CD14-positive monocyte (primary cell): ENCODE measurements at regions not wholly inside any gene's neighbourhood (a gene's known extent, or its start where the extent isn't known, plus 50 kb on each side); places are given as distances from the start of the nearest gene placed in this dataset.

ENCODE experiments used
- DNase-seq, 3 donors: peaks; one replicate each; pipeline ENCODE4 v3.0.0-alpha.2; 2011 to 2022
- H2AFZ ChIP-seq: 2 replicates; pipeline ENCODE4 v1.6.0; 2012; ENCODE audit warnings: mild to moderate bottlenecking, low read depth, low read length, inconsistent platforms; ENCODE audit not compliant: insufficient read depth, poor library complexity, severe bottlenecking
- H3K27ac ChIP-seq, 2 donors: 1 replicate in 1 of 2; 2 replicates in 1 of 2; pipeline ENCODE4 v1.5.1; 2012 to 2013; ENCODE audit warnings: low read length in 2 of 2, control low read depth in 1 of 2, inconsistent platforms in 1 of 2, low read depth in 1 of 2, mild to moderate bottlenecking in 1 of 2
- H3K27me3 ChIP-seq, 2 donors: one replicate each; pipeline versions ENCODE4 v1.6.0 to v1.6.1; 2011 to 2013; ENCODE audit warnings: low read length in 2 of 2; ENCODE audit not compliant: control insufficient read depth in 2 of 2, insufficient read depth in 2 of 2
- H3K36me3 ChIP-seq, 2 donors: replicated peaks in 1 of 2; 1 replicate in 1 of 2; 2 replicates in 1 of 2; pipeline versions ENCODE4 v1.5.1 to v1.6.1; 2012 to 2013; ENCODE audit warnings: low read length in 2 of 2, control low read depth in 1 of 2, inconsistent platforms in 1 of 2, mild to moderate bottlenecking in 1 of 2; ENCODE audit not compliant: insufficient read depth in 2 of 2, control insufficient read depth in 1 of 2
- H3K4me1 ChIP-seq, 2 donors: 1 replicate in 1 of 2; 2 replicates in 1 of 2; pipeline versions ENCODE4 v1.5.1 to v1.6.1; 2012 to 2013; ENCODE audit warnings: low read length in 2 of 2, control low read depth in 1 of 2, inconsistent platforms in 1 of 2, mild to moderate bottlenecking in 1 of 2, moderate library complexity in 1 of 2; ENCODE audit not compliant: insufficient read depth in 2 of 2, control insufficient read depth in 1 of 2
- H3K4me2 ChIP-seq: replicated peaks from 2 replicates; pipeline ENCODE3; 2012; ENCODE audit warnings: low read length, moderate library complexity, mild to moderate bottlenecking; ENCODE audit not compliant: poor library complexity, severe bottlenecking; ENCODE audit errors: extremely low read depth
- H3K4me3 ChIP-seq, 3 experiments: fragments of 200-600 bp in 1 of 3; sonication (generic) in 1 of 3; replicated peaks in 1 of 3; 1 replicate in 2 of 3; 2 replicates in 1 of 3; pipeline ENCODE4 v1.5.1; 2011 to 2013; ENCODE audit warnings: low read length in 3 of 3, mild to moderate bottlenecking in 3 of 3, control low read depth in 2 of 3, low read depth in 2 of 3, inconsistent platforms in 1 of 3, moderate library complexity in 1 of 3
- H3K79me2 ChIP-seq: 2 replicates; pipeline ENCODE4 v1.6.0; 2012; ENCODE audit warnings: mild to moderate bottlenecking, control low read depth, inconsistent platforms, low read length, moderate library complexity; ENCODE audit not compliant: insufficient read depth
- H3K9ac ChIP-seq: 2 replicates; pipeline ENCODE4 v1.6.0; 2017; ENCODE audit warnings: low read length, mild to moderate bottlenecking; ENCODE audit not compliant: insufficient read depth, poor library complexity, severe bottlenecking
- H3K9me3 ChIP-seq, 2 donors: replicated peaks in 1 of 2; 1 replicate in 1 of 2; 2 replicates in 1 of 2; pipeline versions ENCODE4 v1.5.1 to v1.6.1; 2012 to 2013; ENCODE audit warnings: low read length in 2 of 2, control low read depth in 1 of 2; ENCODE audit not compliant: control insufficient read depth in 1 of 2, insufficient read depth in 1 of 2
- H4K20me1 ChIP-seq: 2 replicates; pipeline ENCODE4 v1.6.0; 2012; ENCODE audit warnings: mild to moderate bottlenecking, low read length, control low read depth, moderate library complexity; ENCODE audit not compliant: insufficient read depth
- H3K27ac Mint-ChIP-seq, 7 donors: one replicate each; pipeline ENCODE4 v1.8.0; 2020; ENCODE audit warnings: mild to moderate bottlenecking in 7 of 7, mixed read lengths in 7 of 7, moderate library complexity in 6 of 7, inconsistent platforms in 2 of 7
- H3K27me3 Mint-ChIP-seq, 3 donors: one replicate each; pipeline ENCODE4 v1.8.0; 2021 to 2022; ENCODE audit warnings: low read depth in 3 of 3, mild to moderate bottlenecking in 3 of 3, mixed read lengths in 3 of 3, moderate library complexity in 3 of 3, inconsistent platforms in 1 of 3
- H3K36me3 Mint-ChIP-seq, 2 donors: one replicate each; pipeline ENCODE4 v1.8.0; 2020; ENCODE audit warnings: mixed read lengths in 2 of 2, inconsistent platforms in 1 of 2, mild to moderate bottlenecking in 1 of 2
- H3K4me1 Mint-ChIP-seq: one replicate; pipeline ENCODE4 v1.8.0; 2020; ENCODE audit warnings: mild to moderate bottlenecking, mixed read lengths
- H3K4me3 Mint-ChIP-seq, 2 donors: one replicate each; pipeline ENCODE4 v1.8.0; 2020; ENCODE audit warnings: mild to moderate bottlenecking in 2 of 2, mixed read lengths in 2 of 2, moderate library complexity in 1 of 2
- H3K9me3 Mint-ChIP-seq, 7 donors: one replicate each; pipeline ENCODE4 v1.8.0; 2020 to 2022; ENCODE audit warnings: mixed read lengths in 7 of 7, mild to moderate bottlenecking in 6 of 7, moderate library complexity in 6 of 7, inconsistent platforms in 2 of 7
- CTCF ChIP-seq: fragments of 200-600 bp; IDR thresholded peaks from one replicate; pipeline ENCODE4 v1.8.0; 2022; ENCODE audit warnings: antibody characterized with exemption, mild to moderate bottlenecking
- WGBS: methylation state at CpG from one replicate; pipeline ENCODE4 v1.1.5; 2013; ENCODE audit warnings: missing lambda C conversion rate; ENCODE audit not compliant: insufficient coverage; 5-methylcytosine and 5-hydroxymethylcytosine counted together
- intact Hi-C, 2 donors: fragments of 100-400 bp; cut with micrococcal nuclease; formaldehyde crosslinking; loops; one replicate each; pipeline versions ENCODE4 v1.15.0 to v1.15.1; 2023

GRCh38 chr10:32112055-32112454 is 55.8 kb upstream of the KIF5B start:
- Mint-ChIP-seq H3K27ac (no peak overlapping the region), H3K4me1 (peaks cover 8% of the 10 kb centered on the region), H3K27me3 (peaks cover 2 to 5% (median 4%) of the 10 kb centered on the region in 3 donors), H3K4me3 (no peak overlapping the region), H3K36me3 (no peaks in the 10 kb centered on the region), H3K9me3 (peaks cover 5 to 26% (median 25%) of the 10 kb centered on the region in 7 donors)
- Histone ChIP-seq H2AFZ (no peak overlapping the region), H3K27me3 (no peaks in the 10 kb centered on the region), H3K4me1 (peaks cover 4 to 5% of the 10 kb centered on the region in 2 donors), H3K4me2 (no peak overlapping the region), H4K20me1 (no peaks in the 10 kb centered on the region), H3K79me2 (no peaks in the 10 kb centered on the region), H3K36me3 (no peaks in the 10 kb centered on the region), H3K27ac (no peak overlapping the region), H3K9ac (no peak overlapping the region), H3K9me3 (peaks cover 7 to 16% of the 10 kb centered on the region in 2 donors), H3K4me3 (no peak overlapping the region)
- intact Hi-C loops, result no loop called here
- no peak for DNase-seq
- 95% methylated on average over 2 of the region's 3 CpGs for WGBS
- TF ChIP-seq CTCF, result no peak

GRCh38 chr10:32111585-32111984 is 55.4 kb upstream of the KIF5B start:
- Histone ChIP-seq H3K4me3 (no peak overlapping the region), H3K4me1 (peaks cover 4 to 5% of the 10 kb centered on the region in 2 donors), H4K20me1 (no peaks in the 10 kb centered on the region), H3K9ac (no peak overlapping the region), H3K4me2 (no peak overlapping the region), H3K79me2 (no peaks in the 10 kb centered on the region), H3K27ac (no peak overlapping the region), H3K27me3 (no peaks in the 10 kb centered on the region), H3K9me3 (peaks cover 7 to 16% of the 10 kb centered on the region in 2 donors), H2AFZ (no peak overlapping the region), H3K36me3 (no peaks in the 10 kb centered on the region)
- H3K27ac Mint-ChIP-seq, result no peak overlapping the region
- H3K4me1 Mint-ChIP-seq, result peaks cover 9% of the 10 kb centered on the region
- no peak overlapping the region for H3K4me3 Mint-ChIP-seq
- no peak for TF ChIP-seq CTCF
- 100% methylated on average over 3 of the region's 3 CpGs for WGBS
- intact Hi-C loops, result no loop called here
- no peaks in the 10 kb centered on the region for H3K36me3 Mint-ChIP-seq
- no peak for DNase-seq
- H3K27me3 Mint-ChIP-seq, result peaks cover 2 to 5% (median 4%) of the 10 kb centered on the region in 3 donors
- H3K9me3 Mint-ChIP-seq, result peaks cover 5 to 26% (median 24%) of the 10 kb centered on the region in 7 donors
